Stimulated activated CD4-positive, alpha-beta T cell treated with anti-CD3 and anti-CD28 coated beads, Interleukin-4, amount 100 ng/mL, for 4 hours (primary cell): ENCODE measurements at regions not wholly inside any gene's neighbourhood (a gene's known extent, or its start where the extent isn't known, plus 50 kb on each side); places are given as distances from the start of the nearest gene placed in this dataset.
"Not testable (repeated sequence)": the region's sequence is repeated elsewhere in the genome, so short reads cannot be mapped to it uniquely, and the experiment has no call there.

Experiments
- DNase-seq, 2 experiments: peaks; one replicate each; pipeline ENCODE4 v3.0.0-alpha.2; 2020

DNA sequence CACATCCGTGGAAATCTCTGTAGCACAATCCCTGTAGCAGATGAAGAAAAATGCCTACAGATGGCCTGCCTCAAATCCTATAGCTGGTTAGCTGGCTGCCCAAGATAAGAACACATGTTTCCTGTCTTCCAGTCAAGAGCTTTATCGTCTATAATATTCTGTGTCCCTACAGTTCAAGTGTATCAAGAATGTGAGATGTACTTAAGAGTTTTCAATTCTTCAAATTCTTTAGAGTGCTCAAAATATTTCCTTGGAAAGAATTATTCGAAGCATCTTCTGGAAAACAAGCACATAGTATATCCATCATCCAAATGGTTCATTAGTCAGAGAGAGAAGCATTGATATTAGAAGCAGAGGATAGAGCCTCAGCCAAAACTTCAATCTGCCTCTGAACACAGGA is 239.8 kb downstream of the COG6 start:
- no peak for DNase-seq

DNA sequence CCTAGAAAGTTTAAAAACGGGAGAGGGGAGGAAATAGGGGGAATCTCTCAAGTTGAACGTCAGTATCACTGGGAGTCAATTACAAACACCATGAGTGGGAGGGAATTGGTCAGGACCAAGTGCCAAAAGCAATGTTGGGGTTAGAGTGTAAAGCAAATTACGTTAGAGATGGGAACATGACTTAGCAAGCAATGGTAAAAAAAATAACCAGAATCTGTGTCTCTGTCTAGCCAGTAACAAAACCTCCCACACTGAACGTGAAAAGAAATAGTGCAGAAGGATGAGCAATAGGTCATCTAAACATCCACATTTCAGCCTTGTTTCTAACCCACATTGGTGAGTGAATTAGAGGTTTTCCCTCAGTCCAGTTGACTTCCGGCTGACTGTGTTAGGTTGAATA is 242.2 kb downstream of the COG6 start:
- no peak for DNase-seq

DNA sequence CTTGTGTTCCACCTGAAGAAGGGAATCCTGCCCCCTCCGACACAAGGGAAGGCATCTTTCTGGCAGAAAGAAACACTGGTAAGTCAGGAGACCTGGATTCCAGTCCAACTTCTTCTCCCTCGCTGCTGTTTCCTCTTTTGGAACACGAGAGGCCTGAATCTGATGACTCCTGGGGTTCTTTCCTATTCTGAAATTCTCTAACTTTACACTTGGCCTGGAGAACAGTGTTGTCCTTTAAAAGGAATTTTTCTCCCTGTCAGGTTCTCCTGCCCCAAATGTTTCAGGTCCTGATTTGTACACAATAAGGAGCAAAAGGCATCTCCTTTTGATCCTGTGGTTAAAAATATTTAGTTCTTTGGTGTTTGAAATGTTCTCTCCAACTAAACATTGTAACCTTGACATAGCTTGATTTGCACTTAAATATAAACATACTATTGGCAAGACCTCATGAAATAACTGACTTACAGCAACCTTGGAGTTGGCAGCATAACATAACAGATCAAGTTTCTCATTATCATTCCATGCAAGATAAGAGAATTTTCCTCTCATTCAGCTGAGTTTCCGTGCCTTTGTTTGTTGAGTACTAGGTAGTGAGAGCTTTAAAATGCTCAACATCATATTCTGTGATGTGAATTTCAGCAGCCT is 244.8 kb downstream of the COG6 start:
- DNase-seq = no peak

DNA sequence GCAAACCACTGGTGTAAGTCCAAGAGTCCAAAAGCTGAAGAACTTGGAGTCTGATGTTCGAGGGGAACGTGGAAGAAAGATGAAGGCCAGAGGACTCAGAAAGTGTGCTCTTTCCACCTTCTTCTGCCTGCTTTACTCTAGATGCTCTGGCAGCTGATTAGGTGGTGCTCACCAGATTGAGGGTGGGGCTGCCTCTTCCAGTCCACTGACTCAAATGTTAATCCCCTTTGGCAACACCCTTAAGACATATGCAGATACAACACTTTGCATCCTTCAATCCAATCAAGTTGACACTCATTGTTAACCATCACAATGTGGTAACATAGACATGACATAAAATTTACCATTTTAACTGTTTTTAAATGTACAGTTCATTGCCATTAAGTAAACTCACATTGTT is 249.5 kb downstream of the COG6 start:
- no peak for DNase-seq

DNA sequence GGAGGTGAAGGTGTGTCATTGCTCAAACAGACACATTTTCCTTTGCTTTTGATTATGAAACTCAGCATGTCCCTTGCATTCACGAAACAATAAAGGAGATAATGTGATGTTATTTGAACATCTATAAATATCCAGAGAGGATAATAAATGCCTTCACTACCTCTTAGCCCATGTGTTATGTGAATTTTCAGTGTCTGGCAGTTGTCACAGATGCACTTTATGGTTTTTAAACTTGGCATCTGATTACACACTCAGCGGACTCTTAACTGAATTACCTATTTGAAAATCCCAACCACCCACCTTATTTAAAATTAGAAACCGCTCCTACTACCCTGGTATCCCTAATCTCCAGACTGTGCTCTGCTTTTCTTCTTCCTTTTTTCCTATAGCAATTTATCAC is 254.2 kb downstream of the COG6 start:
- no peak for DNase-seq

DNA sequence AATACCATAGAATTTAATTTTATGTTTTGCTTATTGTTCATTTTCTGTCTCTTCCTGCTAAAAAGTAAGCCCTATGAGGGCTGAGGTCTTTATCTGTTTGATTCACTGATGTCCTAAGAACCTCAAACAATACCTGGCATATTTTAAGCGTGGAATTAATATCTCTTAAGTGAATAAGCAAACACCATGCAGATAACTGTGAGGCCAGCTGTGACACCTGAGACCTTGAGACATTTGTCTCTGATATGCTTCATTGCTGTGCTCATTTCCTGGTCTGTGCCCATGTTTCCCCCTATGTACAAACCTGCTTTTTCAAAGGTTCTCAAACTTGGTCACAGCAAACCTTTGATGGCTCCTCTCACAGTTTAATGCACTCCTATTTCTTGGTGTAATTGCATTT is 254.6 kb downstream of the COG6 start:
- no peak for DNase-seq

DNA sequence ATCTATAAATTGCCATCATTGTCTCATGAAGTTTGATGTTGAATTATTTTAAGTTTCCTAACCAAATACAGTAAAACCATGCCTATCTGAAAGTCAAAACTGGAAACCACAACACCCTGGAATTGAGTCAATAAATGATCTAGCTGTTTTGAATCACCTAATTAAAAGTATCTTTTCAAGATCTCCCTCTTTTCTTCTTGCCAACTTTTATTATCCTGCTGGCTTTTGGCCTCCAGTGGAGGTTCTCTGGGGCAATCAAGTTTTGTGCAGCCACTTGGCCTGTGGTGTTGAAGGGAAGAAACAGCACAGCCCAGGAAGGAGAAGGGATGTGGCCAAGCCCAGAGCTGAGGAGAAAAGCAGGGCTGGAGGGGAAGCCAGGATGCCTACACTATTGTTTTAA is 255.4 kb downstream of the COG6 start:
- DNase-seq = no peak

DNA sequence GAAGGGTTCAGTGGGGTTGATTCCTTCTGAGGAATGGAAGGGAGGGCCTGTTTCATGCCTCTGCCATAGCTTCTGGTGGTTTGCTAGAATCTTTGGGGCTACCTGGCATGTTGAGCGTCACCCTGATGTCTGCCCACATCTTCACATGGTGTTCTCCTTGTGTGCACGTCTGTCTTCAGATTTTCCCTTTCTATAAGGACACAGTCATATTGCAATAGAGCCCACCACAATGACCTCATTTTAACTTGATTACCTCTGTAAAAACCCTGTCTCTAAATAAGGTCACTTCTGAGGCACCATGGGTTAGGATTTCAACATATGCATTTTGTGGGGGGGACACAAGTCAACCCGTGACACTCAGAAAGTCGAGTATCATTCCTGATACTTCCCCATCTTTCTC is 257.9 kb downstream of the COG6 start:
- no peak for DNase-seq

DNA sequence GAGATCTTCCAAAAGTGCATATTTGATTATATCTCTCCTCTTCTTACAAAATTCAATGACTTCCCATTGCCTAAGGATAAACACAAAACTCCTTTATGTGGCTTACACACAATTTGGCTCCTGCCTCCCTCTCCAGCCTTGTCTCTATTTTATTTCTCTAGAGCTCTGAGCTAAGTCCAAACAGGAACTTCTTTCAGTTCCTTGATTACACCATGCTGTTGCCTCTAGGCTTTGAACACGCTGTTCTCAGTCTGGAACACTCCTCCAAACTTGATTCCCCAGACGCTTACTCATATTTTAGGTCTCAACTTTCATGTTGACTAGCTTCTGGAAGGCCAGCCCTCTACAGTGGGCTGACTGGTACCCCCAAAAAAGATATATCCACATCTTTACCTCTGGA is 258.5 kb downstream of the COG6 start:
- DNase-seq = no peak

DNA sequence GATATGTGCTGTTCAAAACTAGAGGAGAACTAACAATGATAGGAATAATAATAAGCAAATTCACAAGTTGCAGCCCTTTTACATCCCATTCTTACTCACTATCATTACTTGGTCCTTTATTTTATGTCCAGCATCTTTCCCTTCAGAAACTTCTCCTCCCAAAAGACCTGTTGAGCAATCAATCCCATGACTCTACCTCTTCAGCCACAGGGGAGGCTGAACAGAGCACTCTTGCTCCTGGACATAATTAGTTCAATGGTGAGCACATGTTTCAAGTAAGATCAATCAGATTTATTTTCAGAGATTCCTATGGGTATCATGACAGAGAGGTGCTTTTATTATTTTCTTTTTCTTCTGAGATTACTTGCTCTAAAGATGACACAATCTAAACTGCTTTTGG is 260.0 kb downstream of the COG6 start:
- DNase-seq = no peak

DNA sequence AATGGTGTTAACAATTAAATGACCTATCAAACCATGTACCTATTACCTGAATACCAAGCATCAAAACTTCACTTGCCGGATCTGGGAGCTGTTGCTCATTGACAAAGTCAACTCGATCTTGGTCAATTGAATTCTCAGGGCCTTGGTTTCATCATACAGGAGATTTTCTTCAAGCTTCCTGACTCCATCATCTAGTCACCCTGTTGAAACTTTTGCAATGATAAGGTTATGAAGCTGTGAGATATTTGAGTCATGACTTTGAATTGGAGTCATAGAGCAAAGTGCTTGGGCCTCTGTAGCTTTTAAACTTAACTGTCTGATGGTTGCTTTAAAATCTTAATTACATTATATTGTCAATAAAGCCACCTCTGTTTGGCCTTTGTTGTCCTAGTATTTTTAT is 260.9 kb downstream of the COG6 start:
- DNase-seq = no peak

DNA sequence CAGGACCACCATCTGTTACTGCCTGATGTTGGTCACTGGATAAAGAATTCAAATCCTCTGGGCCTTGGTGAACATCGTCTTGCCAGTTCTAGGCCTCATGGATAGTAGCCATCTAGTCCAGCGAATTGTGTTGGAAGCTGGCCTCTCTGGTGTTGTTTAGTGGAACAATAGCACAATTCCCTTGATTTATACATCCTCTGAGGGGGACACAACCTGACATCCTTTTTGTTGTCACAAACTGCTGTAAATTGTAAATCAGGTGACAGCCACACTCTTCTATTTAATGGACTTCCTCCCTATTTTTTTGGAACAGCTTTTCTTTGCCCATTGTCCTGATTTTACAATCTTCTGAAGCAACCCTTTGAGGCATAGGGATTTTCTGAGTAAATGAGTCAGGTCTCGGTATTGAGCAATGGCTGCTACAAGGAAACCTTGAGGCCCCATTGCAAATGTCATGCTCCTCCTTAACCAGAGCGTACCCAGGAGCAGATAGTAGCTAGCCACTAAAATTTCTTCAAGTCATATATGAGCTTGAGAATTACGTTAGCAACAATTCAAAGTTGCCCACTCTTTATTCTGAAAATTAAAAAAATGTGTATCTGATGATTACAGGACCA is 263.3 kb downstream of the COG6 start:
- DNase-seq = no peak

DNA sequence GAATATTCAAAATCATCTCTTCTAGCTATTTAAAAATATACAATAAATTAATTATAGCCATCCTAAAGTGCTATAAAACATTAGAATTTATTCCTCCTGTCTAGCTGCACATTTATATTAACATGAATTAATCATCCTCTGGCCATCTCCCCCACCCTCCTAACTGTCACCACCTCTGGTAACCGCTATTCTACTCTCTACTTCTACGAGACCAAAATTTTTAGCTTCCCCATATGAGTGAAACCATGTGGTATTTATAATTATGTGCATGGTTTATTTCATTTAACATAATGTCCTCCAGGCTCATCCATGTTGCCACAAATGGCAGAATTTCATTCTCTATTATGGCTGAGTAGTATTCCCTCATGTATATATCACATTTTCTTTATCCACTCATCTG is 265.2 kb downstream of the COG6 start:
- DNase-seq = no peak

DNA sequence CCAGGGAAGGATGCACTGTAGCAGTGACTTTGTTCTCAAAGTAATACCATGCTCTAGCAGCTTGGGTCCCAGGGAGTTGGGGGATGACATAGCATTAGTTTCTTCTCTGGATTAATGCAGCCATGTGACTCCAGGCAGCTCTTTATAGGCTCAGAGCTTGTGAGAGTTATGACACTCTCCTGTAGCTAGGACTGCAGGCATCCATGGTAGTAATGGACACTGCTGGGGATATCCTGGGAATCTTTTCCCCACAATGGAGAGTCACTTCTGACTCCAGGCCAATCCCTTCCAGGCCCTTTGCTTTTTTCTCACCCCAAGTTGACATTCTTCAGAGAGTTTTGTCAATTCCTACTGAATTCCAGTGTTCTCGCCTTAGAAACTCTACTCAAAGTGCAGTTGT is 270.9 kb downstream of the COG6 start:
- DNase-seq = no peak

DNA sequence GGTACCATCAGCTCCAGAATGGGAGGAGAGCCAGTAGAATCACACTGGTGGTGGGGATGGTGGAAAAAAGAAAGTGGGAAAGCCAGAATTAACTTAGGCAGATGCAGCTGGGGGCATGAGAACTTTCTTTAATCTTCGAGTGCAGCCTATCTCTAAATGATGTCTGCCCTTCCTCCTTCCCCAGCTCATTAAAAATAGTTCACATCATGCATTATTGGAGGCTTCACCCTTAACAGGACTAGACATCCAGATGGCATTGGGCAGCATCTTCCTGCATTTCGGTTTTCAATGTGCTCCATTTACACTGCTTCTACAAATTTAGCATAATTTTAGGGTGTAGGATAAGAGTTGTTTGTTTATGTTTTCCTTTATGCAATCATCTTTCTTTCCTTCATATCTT is 272.8 kb downstream of the COG6 start:
- no peak for DNase-seq

DNA sequence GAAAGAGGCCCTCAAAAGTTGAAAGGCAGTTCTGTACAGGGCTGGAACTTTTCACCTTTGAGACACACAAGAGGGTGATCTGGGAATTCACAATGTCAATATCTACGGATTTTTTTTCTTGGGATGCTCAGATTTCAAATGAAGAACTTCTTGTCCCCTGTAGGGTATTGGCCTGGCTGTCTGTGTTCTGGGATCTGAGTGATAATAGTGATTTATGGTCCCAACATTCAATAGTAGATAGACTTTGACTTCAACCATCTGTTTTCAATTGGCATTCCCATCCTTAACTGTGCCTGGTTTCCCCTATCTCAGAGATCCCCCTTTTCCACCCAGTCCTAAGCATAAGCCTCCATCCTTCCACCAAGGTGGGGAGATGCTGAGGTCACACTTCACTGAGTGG is 274.1 kb downstream of the COG6 start:
- no peak for DNase-seq

DNA sequence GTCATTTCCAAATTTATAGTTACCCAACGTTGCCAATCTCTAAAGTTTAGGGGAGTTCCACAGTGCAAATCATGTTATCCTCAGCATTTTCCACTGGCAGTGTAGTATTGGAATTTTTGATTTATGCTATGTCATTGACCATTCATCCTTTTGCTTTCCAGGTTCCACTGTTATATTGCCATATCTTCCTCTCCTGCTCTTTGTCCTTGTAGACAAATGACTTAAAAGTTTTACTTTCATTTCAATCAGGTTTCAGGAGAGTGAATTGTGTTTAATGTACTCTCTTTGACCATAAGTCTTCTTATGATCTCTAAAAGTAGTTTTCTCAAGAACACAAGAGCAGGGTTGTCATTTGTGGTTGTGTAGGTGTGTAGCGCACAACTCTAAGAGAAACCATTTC is 274.6 kb downstream of the COG6 start:
- no peak for DNase-seq

DNA sequence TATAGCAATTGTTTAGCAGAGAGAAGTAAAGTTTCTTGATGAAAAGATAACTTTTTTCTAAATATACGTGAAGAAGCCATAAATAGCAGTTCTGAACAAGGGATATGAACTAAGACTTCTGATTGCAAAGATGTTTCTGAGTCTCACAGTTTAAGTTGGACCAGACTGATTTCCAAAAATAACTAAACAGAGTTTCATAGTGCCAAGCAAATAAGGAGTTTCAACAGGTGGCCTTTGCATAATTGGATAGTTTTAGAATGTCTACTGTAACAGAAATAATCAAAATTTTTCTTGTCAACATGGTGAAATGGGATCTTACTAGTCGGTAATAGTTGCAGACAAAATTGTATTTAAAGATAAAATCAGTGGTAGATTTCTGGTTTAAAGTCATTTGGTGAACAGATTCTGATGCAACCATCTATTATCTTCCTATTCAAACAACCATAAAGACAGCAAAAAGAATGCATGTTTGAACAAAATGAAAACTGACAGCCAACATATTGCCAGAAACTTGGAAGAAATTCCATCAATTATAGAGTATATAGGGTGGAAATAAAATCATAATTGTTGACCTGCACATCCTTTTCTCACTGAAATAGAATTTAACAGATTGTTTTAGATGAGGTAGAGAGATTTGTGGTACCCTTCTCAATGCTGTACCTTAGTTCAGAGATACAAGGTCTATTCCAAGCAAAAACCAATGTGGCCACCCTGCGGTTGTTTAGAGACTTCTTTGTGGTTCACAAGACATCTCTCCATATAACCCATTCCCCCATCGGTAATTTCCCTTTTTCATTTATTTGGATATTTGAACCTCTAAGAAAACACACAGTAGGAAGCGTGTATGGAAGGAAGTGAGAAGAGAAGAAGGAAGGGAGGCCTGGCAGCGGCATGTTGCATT is 275.3 kb downstream of the COG6 start:
- DNase-seq = no peak

DNA sequence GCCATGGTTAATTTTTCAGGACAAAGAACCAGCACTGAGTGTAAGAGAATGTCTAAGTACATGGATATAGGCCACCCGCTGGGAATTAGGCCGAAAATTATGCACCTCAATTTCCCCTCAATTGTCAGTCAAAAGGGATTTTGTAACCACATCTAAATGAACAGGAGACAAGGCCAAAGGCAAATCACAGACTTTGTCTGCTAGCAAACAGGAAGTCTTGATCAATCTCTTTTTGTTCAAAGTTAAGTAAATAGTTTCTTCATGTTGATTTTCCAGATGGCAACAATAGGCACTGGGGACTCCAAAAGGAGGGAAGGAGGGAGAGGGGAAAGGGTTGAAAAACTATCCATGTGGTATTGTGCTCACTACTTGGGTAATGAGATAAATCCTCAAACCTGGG is 276.0 kb downstream of the COG6 start:
- DNase-seq = no peak

DNA sequence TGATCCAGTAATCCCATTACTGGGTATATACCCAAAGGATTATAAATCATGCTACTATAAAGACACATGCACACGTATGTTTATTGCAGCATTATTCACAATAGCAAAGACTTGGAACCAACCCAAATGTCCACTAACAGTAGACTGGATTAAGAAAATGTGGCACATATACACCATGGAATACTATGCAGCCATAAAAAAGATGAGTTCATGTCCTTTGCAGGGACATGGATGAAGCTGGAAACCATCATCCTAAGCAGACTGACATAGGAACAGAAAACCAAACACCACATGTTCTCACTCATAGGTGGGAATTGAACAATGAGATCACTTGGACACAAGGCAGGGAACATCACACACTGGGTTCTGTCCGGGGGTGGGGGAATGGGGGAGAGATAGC is 277.1 kb downstream of the COG6 start:
- DNase-seq = not testable (repeated sequence)

DNA sequence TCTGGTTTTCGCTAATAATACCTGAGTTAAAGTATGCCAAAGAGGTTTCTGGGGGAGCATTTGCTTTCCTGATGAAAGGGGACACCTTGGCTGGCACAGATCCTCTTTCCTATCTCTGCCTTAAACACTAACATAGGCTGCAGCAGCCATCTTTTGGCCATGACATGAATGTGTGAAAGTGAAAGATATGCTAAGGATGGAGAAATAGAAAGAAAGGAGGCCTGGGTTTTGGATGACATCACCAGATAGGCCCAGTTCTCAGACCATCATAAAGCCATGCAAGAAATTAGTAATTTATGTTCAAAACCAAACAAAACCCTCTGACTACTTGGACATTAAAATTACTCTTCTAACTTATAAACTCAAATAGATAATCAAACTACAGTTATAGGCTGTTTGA is 279.7 kb downstream of the COG6 start:
- no peak for DNase-seq

DNA sequence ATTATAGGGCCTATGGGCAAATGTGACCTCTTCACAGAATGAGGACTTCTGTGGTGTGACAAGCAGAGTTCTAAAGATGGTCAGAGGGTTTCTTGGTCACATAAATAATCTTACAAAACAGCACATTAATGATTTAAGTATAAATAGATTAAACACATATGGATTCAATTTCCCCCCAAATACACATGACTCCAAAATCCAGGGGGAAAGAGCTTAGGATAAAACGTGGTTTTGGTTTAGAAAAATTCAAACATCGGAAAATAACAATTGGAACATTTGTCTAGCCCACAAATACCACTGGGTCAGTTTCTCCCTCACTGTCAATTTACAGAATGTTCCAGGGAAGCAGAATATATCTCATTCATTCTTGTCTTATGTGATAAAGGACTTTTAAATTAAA is 283.1 kb downstream of the COG6 start:
- DNase-seq = no peak

DNA sequence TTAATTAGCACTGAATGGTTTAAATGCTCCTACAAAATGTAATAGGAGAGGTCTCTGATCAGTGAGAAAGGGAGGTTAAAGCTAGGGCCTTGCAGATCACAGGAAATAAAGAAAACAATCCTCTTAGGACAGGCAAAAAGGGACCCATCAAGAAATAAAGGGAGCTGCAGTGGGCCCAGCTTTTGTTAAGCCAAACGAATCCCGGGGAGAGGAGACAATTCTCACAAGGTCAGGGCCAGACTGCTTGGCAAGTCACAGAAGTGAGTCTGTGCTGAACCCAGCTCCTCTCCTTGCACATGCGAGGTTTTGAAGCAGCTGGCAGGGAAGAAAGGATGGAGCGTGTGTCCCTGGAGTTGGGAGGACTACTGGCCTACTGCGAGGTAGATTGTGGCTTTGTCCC is 285.8 kb downstream of the COG6 start:
- no peak for DNase-seq

DNA sequence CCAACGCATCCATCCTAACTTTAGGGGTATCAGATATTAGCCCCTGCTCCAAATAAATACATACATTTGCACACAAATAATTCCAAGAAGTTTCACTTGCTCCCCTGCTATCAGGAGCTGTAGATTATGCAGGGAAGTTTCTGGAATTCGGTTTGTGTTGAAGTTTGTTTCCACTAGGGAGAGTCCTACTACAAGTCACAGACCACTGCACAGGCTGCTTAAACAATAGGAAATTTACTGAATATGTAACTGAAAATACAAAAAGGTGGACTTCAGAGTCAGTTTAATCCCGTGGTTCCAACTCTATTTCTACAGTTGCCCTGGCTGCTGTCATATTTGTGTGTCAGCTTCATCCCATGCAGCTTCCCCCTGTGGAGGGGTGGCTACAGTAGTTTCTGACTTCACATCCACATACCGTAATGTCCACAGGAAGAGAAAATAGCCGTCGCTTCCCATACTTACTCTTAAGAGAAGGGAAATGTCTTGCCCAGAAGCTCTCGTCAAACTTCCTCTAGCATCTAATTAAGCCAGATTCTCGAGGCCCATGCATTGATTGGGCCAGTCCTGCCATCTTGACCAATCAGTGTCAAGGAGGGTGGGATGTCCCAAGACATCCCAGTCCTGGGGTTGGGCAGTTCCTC is 286.6 kb downstream of the COG6 start:
- no peak for DNase-seq
